Liver (tissue), 7 donors: ENCODE measurements at regions not wholly inside any gene's neighbourhood (a gene's known extent, or its start where the extent isn't known, plus 50 kb on each side); places are given as distances from the start of the nearest gene placed in this dataset.

Experiments
- DNase-seq: peaks from one replicate; pipeline ENCODE4 v3.0.0-alpha.2; 2017; ENCODE audit warnings: low spot score
- H3K27ac ChIP-seq, 2 donors: one replicate each; pipeline ENCODE4 v1.7.0; 2013; ENCODE audit warnings: inconsistent platforms in 2 of 2, low read length in 2 of 2, control low read depth in 1 of 2, low read depth in 1 of 2, mild to moderate bottlenecking in 1 of 2
- H3K27me3 ChIP-seq, 4 donors: one replicate each; pipeline versions ENCODE4 v1.6.1 to v1.7.0; 2013; ENCODE audit warnings: low read length in 3 of 4, inconsistent platforms in 1 of 4, mild to moderate bottlenecking in 1 of 4, moderate library complexity in 1 of 4; ENCODE audit not compliant: control insufficient read depth in 4 of 4, insufficient read depth in 4 of 4
- H3K36me3 ChIP-seq, 4 donors: one replicate each; pipeline versions ENCODE4 v1.6.1 to v1.7.0; 2013; ENCODE audit warnings: low read length in 3 of 4, mild to moderate bottlenecking in 3 of 4, low read depth in 1 of 4, moderate library complexity in 1 of 4; ENCODE audit not compliant: control insufficient read depth in 4 of 4, insufficient read depth in 3 of 4
- H3K4me1 ChIP-seq, 4 donors: one replicate each; pipeline versions ENCODE4 v1.6.1 to v1.7.0; 2013; ENCODE audit warnings: low read length in 3 of 4, mild to moderate bottlenecking in 3 of 4, moderate library complexity in 1 of 4; ENCODE audit not compliant: control insufficient read depth in 4 of 4, insufficient read depth in 4 of 4
- H3K4me3 ChIP-seq, 3 donors: one replicate each; pipeline versions ENCODE4 v1.6.1 to v1.7.0; 2013; ENCODE audit warnings: low read length in 3 of 3, control low read depth in 1 of 3, low read depth in 1 of 3, mild to moderate bottlenecking in 1 of 3
- H3K9ac ChIP-seq, 2 donors: one replicate each; pipeline ENCODE4 v1.7.0; 2013; ENCODE audit warnings: low read length in 2 of 2, mild to moderate bottlenecking in 2 of 2, moderate library complexity in 2 of 2, control low read depth in 1 of 2, low read depth in 1 of 2
- H3K9me3 ChIP-seq, 4 donors: one replicate each; pipeline versions ENCODE4 v1.6.1 to v1.7.0; 2013; ENCODE audit warnings: low read length in 3 of 4; ENCODE audit not compliant: control insufficient read depth in 4 of 4
- ATF3 ChIP-seq: IDR thresholded peaks from 2 replicates; pipeline ENCODE4 v1.6.1; 2016; ENCODE audit warnings: antibody characterized with exemption
- EGR1 ChIP-seq, 2 donors: IDR thresholded peaks; 2 replicates each; pipeline ENCODE4 v1.6.1; 2016 to 2018; ENCODE audit warnings: antibody characterized with exemption in 2 of 2, low read depth in 2 of 2
- FOXA1 ChIP-seq: IDR thresholded peaks from 2 replicates; pipeline ENCODE4 v1.6.1; 2016; ENCODE audit warnings: antibody characterized with exemption
- GABPA ChIP-seq, 2 donors: IDR thresholded peaks in 1 of 2; conservative IDR thresholded peaks in 1 of 2; 2 replicates each; pipeline ENCODE4 v1.6.1; 2016; ENCODE audit warnings: antibody characterized with exemption in 2 of 2, mild to moderate bottlenecking in 1 of 2, moderate library complexity in 1 of 2
- NR2F2 ChIP-seq: IDR thresholded peaks from 2 replicates; pipeline ENCODE4 v1.6.1; 2016; ENCODE audit warnings: antibody characterized with exemption
- REST ChIP-seq: IDR thresholded peaks from 2 replicates; pipeline ENCODE4 v1.6.1; 2016; ENCODE audit warnings: antibody characterized with exemption, mild to moderate bottlenecking
- YY1 ChIP-seq: IDR thresholded peaks from 2 replicates; pipeline ENCODE4 v1.6.1; 2016; ENCODE audit warnings: antibody characterized with exemption, mild to moderate bottlenecking
- ZBTB33 ChIP-seq: IDR thresholded peaks from 2 replicates; pipeline ENCODE4 v1.6.1; 2016; ENCODE audit warnings: antibody characterized with exemption
- WGBS: extraction: QIAGEN DNeasy Blood & Tissue Kit; methylation state at CpG from one replicate; pipeline ENCODE4 v1.1.7; 2013; 5-methylcytosine and 5-hydroxymethylcytosine counted together
- donor health status: healthy.
- donor health status: healthy.
- donor health status: healthy.
- donor health status: healthy.

GRCh38 chr11:109326781-109327180, 95.2 kb upstream of the C11orf87 start:
- Histone ChIP-seq H3K9me3 (peaks cover 0 to 5% (median 0%) of the 10 kb centered on the region in 4 donors), H3K9ac (no peak overlapping the region), H3K36me3 (no peaks in the 10 kb centered on the region), H3K4me1 (no peaks in the 10 kb centered on the region), H3K27me3 (peaks cover 0 to 4% (median 0%) of the 10 kb centered on the region in 4 donors), H3K27ac (no peak overlapping the region), H3K4me3 (no peak overlapping the region)
- TF ChIP-seq ATF3 (no peak), YY1 (no peak), REST (no peak), GABPA (IDR thresholded peaks at IDR 0.05 in 1 of 2, conservative IDR thresholded peaks at IDR 0.05 in 1 of 2) (no peak), NR2F2 (no peak), FOXA1 (no peak)
- WGBS: 57% methylated on average over 1 of the region's 1 CpG
- no peak for DNase-seq

GRCh38 chr11:109329716-109330115, 92.3 kb upstream of the C11orf87 start:
- Histone ChIP-seq H3K9ac (no peak overlapping the region), H3K27me3 (peaks cover 0 to 4% (median 0%) of the 10 kb centered on the region in 4 donors), H3K27ac (no peak overlapping the region), H3K4me3 (no peak overlapping the region), H3K4me1 (no peaks in the 10 kb centered on the region), H3K9me3 (peaks cover 0 to 5% (median 0%) of the 10 kb centered on the region in 4 donors), H3K36me3 (no peaks in the 10 kb centered on the region)
- 76% methylated on average over 2 of the region's 2 CpGs for WGBS
- no peak for DNase-seq
- TF ChIP-seq FOXA1 (no peak), REST (no peak), ZBTB33 (no peak), EGR1 (IDR thresholded peaks at IDR 0.05; ENCODE audit: low read depth in 2 of 2) (no peak)
